OCI-LY1 (cell line): ENCODE measurements at regions not wholly inside any gene's neighbourhood (a gene's known extent, or its start where the extent isn't known, plus 50 kb on each side); places are given as distances from the start of the nearest gene placed in this dataset.

Source experiments
- CTCF ChIP-seq: fragments of 200-600 bp; sonication (generic), shearing (Covaris generic); IDR thresholded peaks from 2 replicates; pipeline ENCODE4 v1.5.1; 2017; ENCODE audit warnings: mild to moderate bottlenecking, antibody characterized with exemption, low read length, moderate library complexity, mixed read lengths
- EZH2 ChIP-seq: fragments of 200-600 bp; sonication (generic), shearing (Covaris generic); IDR thresholded peaks from 2 replicates; pipeline ENCODE4 v1.8.0; 2017; ENCODE audit warnings: borderline replicate concordance, mixed run types, mild to moderate bottlenecking, antibody characterized with exemption, low read length, moderate library complexity, mixed read lengths

GRCh38 chr2:66789741-66790140 is 354.8 kb downstream of the MEIS1 start:
- TF ChIP-seq CTCF, result no peak
- no peak for TF ChIP-seq EZH2
